KMS-11 (cell line): ENCODE measurements at regions not wholly inside any gene's neighbourhood (a gene's known extent, or its start where the extent isn't known, plus 50 kb on each side); places are given as distances from the start of the nearest gene placed in this dataset.
"Not testable (repeated sequence)": the region's sequence is repeated elsewhere in the genome, so short reads cannot be mapped to it uniquely, and the experiment has no call there.

ENCODE experiments used
- H2AFZ ChIP-seq: fragments of 200-600 bp; sonication (generic); 2 replicates; pipeline ENCODE4 v1.6.1; 2016; ENCODE audit warnings: antibody characterized with exemption, mixed run types, low read depth
- H3K27ac ChIP-seq: fragments of 200-600 bp; sonication (generic); 2 replicates; pipeline ENCODE4 v1.6.1; 2016; ENCODE audit warnings: mild to moderate bottlenecking, mixed run types
- H3K27me3 ChIP-seq: fragments of 200-600 bp; sonication (generic); 2 replicates; pipeline ENCODE4 v1.6.1; 2017; ENCODE audit warnings: mild to moderate bottlenecking, low read depth, mixed run types, moderate library complexity; ENCODE audit not compliant: insufficient read depth
- H3K36me3 ChIP-seq: fragments of 200-600 bp; sonication (generic); 2 replicates; pipeline ENCODE4 v1.6.1; 2017; ENCODE audit warnings: mild to moderate bottlenecking, mixed run types; ENCODE audit not compliant: insufficient read depth
- H3K4me1 ChIP-seq: fragments of 200-600 bp; sonication (generic); 2 replicates; pipeline ENCODE4 v1.6.1; 2016; ENCODE audit warnings: mild to moderate bottlenecking, low read depth, mixed run types; ENCODE audit not compliant: poor library complexity, severe bottlenecking
- H3K4me2 ChIP-seq: fragments of 200-600 bp; sonication (generic); 2 replicates; pipeline ENCODE4 v1.7.0; 2016; ENCODE audit warnings: mild to moderate bottlenecking, mixed run types
- H3K4me3 ChIP-seq: fragments of 200-600 bp; sonication (generic); IDR thresholded peaks from 2 replicates; pipeline ENCODE4 v1.6.1; 2017; ENCODE audit warnings: low read depth, low read length, mixed read lengths; ENCODE audit not compliant: insufficient read depth
- H3K79me2 ChIP-seq: fragments of 200-600 bp; sonication (generic); 2 replicates; pipeline ENCODE4 v1.6.1; 2016; ENCODE audit warnings: low read depth, mixed run types; ENCODE audit not compliant: insufficient read depth
- H3K9ac ChIP-seq: fragments of 200-600 bp; sonication (generic); 2 replicates; pipeline ENCODE4 v1.6.1; 2016; ENCODE audit warnings: mild to moderate bottlenecking, mixed run types
- H4K20me1 ChIP-seq: fragments of 200-600 bp; sonication (generic); 2 replicates; pipeline ENCODE4 v1.6.1; 2016; ENCODE audit warnings: mild to moderate bottlenecking, mixed run types; ENCODE audit not compliant: insufficient read depth
- TF ChIP-seq, protein P1 (sequence below): fragments of 200-600 bp; sonication (generic); conservative IDR thresholded peaks from 2 replicates; pipeline ENCODE4 v1.6.1; 2017; ENCODE audit warnings: low read depth, mild to moderate bottlenecking, antibody characterized with exemption, low read length, moderate library complexity, mixed read lengths

DNA sequence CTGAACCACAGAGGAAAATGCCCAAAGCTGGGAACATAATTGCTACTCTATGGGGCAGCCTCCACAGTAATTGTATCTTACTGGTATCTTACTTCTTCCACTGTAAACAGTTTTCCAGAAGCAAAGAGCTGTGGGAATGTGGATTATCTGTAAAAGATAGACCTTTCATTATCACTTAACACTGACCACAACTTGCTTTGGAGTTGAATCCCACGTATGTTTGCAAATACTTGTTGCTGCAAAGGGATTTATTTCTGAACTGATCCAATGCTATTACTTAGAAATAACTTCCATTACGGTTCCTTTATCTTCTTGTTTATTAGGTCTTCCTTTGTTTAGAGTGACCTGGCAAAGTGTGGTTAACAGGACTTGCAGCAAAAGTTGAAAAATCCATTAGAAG, 218.1 kb downstream of the KCTD12 start:
- TF ChIP-seq, protein P1, sequence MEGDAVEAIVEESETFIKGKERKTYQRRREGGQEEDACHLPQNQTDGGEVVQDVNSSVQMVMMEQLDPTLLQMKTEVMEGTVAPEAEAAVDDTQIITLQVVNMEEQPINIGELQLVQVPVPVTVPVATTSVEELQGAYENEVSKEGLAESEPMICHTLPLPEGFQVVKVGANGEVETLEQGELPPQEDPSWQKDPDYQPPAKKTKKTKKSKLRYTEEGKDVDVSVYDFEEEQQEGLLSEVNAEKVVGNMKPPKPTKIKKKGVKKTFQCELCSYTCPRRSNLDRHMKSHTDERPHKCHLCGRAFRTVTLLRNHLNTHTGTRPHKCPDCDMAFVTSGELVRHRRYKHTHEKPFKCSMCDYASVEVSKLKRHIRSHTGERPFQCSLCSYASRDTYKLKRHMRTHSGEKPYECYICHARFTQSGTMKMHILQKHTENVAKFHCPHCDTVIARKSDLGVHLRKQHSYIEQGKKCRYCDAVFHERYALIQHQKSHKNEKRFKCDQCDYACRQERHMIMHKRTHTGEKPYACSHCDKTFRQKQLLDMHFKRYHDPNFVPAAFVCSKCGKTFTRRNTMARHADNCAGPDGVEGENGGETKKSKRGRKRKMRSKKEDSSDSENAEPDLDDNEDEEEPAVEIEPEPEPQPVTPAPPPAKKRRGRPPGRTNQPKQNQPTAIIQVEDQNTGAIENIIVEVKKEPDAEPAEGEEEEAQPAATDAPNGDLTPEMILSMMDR: no peak
- no peaks in the 10 kb centered on the region for H3K36me3 ChIP-seq
- no peak overlapping the region for H3K4me3 ChIP-seq
- H3K27me3 ChIP-seq: no peaks in the 10 kb centered on the region
- H3K4me1 ChIP-seq: no peaks in the 10 kb centered on the region
- no peak overlapping the region for H3K9ac ChIP-seq
- no peak overlapping the region for H3K4me2 ChIP-seq
- H3K79me2 ChIP-seq: no peaks in the 10 kb centered on the region
- H4K20me1 ChIP-seq: no peaks in the 10 kb centered on the region
- no peak overlapping the region for H3K27ac ChIP-seq
- no peak overlapping the region for H2AFZ ChIP-seq

DNA sequence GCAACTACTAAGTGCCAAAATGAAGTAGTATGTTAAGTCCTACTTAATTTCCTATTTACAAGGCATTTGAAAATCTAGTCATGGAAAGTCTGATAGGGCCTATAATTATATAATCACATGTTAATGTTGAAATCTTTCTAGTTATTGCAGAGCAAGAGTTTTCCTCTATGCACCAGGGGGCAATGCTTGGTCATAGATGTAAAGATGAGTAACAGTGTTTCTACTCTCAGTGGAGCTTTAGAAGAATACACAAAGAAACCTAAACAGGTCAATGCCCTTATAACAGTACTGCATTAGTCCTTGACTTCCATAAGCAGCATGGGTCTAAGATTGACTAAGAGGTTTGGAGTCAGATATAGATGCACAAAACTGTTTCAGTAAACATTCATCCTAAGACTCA, 218.7 kb downstream of the KCTD12 start:
- H3K4me3 ChIP-seq: no peak overlapping the region
- no peaks in the 10 kb centered on the region for H3K36me3 ChIP-seq
- no peaks in the 10 kb centered on the region for H3K4me1 ChIP-seq
- no peak overlapping the region for H2AFZ ChIP-seq
- TF ChIP-seq, protein P1: no peak
- no peak overlapping the region for H3K9ac ChIP-seq
- no peaks in the 10 kb centered on the region for H3K79me2 ChIP-seq
- H4K20me1 ChIP-seq: no peaks in the 10 kb centered on the region
- no peak overlapping the region for H3K27ac ChIP-seq
- no peaks in the 10 kb centered on the region for H3K27me3 ChIP-seq
- H3K4me2 ChIP-seq: no peak overlapping the region

DNA sequence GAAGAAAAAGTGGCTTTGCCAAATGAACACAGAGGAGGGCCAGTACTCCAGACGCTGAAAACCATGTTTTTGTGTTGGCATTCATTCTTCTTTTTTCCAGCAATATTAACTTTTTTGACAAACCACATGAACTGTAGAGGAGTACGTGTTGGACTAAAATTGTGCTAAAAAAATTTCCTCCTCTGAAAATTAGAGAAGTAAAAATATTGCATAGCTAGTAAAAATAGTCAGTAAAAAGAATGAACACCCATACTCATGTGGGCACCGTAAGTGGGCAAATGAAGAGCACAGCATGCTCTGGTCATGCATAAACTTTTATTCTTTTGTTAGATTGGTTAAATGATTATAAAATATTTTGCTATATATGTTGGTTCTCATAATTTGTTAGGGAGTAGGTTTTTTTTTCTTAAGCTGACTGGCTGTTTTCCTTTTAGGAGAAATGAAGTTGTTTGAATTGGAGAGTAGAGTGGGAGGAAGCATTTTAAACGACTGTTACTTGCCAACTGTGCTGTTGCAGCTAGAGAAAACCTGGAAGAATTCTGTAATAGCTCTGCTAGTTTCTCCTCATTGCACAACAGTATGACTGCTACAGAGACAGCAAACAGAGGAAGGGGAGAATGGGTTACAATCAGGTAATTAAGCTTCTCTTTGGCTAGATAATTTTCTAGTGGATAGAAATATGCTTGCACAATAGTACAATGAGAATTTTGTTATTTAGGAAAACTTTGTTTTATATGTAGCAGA, 222.4 kb downstream of the KCTD12 start:
- Histone ChIP-seq H3K27me3 (no peaks in the 10 kb centered on the region), H3K36me3 (no peaks in the 10 kb centered on the region), H3K4me2 (no peak overlapping the region), H3K9ac (no peak overlapping the region), H2AFZ (no peak overlapping the region), H3K79me2 (no peaks in the 10 kb centered on the region), H3K4me3 (no peak overlapping the region), H4K20me1 (no peaks in the 10 kb centered on the region), H3K27ac (no peak overlapping the region), H3K4me1 (no peaks in the 10 kb centered on the region)
- TF ChIP-seq, protein P1: no peak

DNA sequence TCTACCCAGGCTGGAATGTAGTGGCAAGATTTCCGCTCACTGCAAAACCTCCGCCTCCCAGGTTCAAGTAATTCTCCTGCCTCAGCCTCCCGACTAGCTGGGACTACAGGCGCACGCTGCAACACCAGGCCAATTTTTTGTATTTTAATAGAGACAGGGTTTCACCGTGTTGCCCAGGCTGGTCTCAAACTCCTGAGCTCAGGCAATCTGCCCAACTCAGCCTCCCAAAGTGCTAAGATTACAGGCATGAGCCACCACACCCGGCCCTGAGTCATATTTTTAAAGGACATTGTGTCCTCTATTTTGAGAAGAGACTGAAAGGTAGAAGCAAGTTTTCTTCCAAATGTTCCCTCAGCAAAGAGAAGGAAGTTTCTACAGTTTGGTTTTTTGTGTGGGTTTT, 227.1 kb downstream of the KCTD12 start:
- not testable (repeated sequence) for H3K9ac ChIP-seq, H3K4me2 ChIP-seq, H3K79me2 ChIP-seq, H3K36me3 ChIP-seq, H4K20me1 ChIP-seq, H3K27me3 ChIP-seq, H3K27ac ChIP-seq, H2AFZ ChIP-seq, H3K4me1 ChIP-seq, H3K4me3 ChIP-seq

DNA sequence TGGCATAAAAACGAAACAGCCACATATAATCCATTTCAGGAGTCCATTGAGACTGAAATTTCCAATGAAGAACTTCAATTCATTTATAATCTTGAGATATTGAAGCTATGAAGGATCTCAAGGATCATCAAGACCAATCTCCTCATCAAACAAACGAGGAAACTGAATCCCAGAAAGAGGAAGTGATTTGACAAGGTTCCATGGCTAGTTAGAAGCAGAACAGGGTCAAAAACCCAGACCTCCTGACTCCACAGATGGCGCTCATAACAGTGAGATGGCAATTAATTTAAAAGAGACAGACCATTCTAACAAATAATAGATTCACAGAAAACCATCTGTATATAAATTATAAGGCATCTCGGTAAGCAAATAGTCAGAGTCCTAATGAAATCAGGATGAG, 229.7 kb downstream of the KCTD12 start:
- Histone ChIP-seq H3K9ac (no peak overlapping the region), H3K36me3 (no peaks in the 10 kb centered on the region), H3K27ac (no peak overlapping the region), H4K20me1 (no peaks in the 10 kb centered on the region), H3K79me2 (no peaks in the 10 kb centered on the region), H2AFZ (no peak overlapping the region), H3K4me2 (no peak overlapping the region), H3K4me1 (no peaks in the 10 kb centered on the region), H3K4me3 (no peak overlapping the region), H3K27me3 (no peaks in the 10 kb centered on the region)
- TF ChIP-seq, protein P1: no peak
